ENCODE measurements at regions not wholly inside any gene's neighbourhood (a gene's known extent, or its start where the extent isn't known, plus 50 kb on each side); places are given as distances from the start of the nearest gene placed in this dataset.

DNA sequence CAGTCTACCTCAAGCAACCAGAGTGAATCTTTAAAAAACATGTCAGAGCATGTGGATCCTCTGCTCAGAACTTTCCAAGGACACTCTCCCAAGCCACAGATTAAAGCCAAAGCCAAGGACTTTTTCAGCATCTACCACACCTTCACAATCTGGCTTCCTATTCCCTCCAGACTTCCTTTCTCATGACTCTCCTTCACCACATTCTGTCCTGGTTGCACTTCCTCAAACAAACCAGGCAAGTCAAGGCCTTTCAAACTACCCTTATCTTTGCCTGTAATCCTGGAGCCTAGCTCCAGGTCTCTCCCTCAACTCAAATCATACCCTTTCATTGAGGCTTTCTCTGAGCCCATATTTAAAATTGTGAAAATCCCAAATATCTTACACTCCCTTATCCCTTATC, 191.6 kb upstream of the GALNTL6 start:
- TF ChIP-seq, protein P1, sequence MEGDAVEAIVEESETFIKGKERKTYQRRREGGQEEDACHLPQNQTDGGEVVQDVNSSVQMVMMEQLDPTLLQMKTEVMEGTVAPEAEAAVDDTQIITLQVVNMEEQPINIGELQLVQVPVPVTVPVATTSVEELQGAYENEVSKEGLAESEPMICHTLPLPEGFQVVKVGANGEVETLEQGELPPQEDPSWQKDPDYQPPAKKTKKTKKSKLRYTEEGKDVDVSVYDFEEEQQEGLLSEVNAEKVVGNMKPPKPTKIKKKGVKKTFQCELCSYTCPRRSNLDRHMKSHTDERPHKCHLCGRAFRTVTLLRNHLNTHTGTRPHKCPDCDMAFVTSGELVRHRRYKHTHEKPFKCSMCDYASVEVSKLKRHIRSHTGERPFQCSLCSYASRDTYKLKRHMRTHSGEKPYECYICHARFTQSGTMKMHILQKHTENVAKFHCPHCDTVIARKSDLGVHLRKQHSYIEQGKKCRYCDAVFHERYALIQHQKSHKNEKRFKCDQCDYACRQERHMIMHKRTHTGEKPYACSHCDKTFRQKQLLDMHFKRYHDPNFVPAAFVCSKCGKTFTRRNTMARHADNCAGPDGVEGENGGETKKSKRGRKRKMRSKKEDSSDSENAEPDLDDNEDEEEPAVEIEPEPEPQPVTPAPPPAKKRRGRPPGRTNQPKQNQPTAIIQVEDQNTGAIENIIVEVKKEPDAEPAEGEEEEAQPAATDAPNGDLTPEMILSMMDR (IDR thresholded peaks at IDR 0.05; ENCODE audit: unreplicated experiment), result no peak
- intact Hi-C loops (cut with micrococcal nuclease), result no loop called here
- ChIA-PET CTCF (no interaction called here), POLR2A (no interaction called here)
- no peaks in the 10 kb centered on the region for H3K9me3 Mint-ChIP-seq (ENCODE audit: unreplicated experiment)
- H3K4me1 Mint-ChIP-seq (ENCODE audit: insufficient read depth, unreplicated experiment), result no peaks in the 10 kb centered on the region
- no peaks in the 10 kb centered on the region for H3K36me3 Mint-ChIP-seq (ENCODE audit: insufficient read depth, unreplicated experiment)
- H3K27me3 Mint-ChIP-seq (ENCODE audit: insufficient read depth, unreplicated experiment), result peaks cover 37% of the 10 kb centered on the region
- no peak overlapping the region for H3K4me3 Mint-ChIP-seq (ENCODE audit: unreplicated experiment)
- no TSS peak for BruUV-seq (replicated peaks)
- H3K27ac Mint-ChIP-seq (ENCODE audit: low read depth, unreplicated experiment), result no peak overlapping the region
- no peak for DNase-seq (ENCODE audit: unreplicated experiment)

DNA sequence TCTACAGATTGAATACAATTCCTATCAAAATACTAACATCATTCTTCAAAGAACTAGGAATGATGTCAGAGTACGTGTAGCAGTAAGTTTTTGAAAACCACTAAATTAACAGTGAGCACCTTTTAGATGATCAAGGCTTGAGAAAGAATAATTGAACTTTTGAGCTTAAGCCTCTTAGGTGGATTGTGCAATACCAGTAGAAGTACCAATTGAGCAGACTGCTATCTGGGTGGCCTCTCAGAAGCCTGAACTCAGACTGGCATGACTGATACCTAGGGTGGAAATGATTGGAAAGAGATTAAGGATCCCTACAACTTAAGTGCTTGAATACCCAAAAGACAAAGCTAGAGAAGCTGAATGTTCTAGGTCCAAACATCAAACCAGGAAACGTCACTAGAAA, 200.3 kb upstream of the GALNTL6 start:
- H3K4me3 Mint-ChIP-seq (ENCODE audit: unreplicated experiment), result no peak overlapping the region
- POLR2A ChIA-PET, result no interaction called here
- no peaks in the 10 kb centered on the region for H3K36me3 Mint-ChIP-seq (ENCODE audit: insufficient read depth, unreplicated experiment)
- no peak overlapping the region for H3K27ac Mint-ChIP-seq (ENCODE audit: low read depth, unreplicated experiment)
- no TSS peak for BruUV-seq (replicated peaks)
- H3K9me3 Mint-ChIP-seq (ENCODE audit: unreplicated experiment), result no peaks in the 10 kb centered on the region
- TF ChIP-seq, protein P1 (IDR thresholded peaks at IDR 0.05; ENCODE audit: unreplicated experiment), result no peak
- peaks cover 59% of the 10 kb centered on the region for H3K27me3 Mint-ChIP-seq (ENCODE audit: insufficient read depth, unreplicated experiment)
- intact Hi-C loops (cut with micrococcal nuclease), result no loop called here
- DNase-seq (ENCODE audit: unreplicated experiment), result no peak
- no peaks in the 10 kb centered on the region for H3K4me1 Mint-ChIP-seq (ENCODE audit: insufficient read depth, unreplicated experiment)
- CTCF ChIA-PET, result interaction anchor here (0.6 kb wide), 1 partner anchor 68 kb away, joined by 3 read pairs; no protein-coding TSS in a partner anchor

DNA sequence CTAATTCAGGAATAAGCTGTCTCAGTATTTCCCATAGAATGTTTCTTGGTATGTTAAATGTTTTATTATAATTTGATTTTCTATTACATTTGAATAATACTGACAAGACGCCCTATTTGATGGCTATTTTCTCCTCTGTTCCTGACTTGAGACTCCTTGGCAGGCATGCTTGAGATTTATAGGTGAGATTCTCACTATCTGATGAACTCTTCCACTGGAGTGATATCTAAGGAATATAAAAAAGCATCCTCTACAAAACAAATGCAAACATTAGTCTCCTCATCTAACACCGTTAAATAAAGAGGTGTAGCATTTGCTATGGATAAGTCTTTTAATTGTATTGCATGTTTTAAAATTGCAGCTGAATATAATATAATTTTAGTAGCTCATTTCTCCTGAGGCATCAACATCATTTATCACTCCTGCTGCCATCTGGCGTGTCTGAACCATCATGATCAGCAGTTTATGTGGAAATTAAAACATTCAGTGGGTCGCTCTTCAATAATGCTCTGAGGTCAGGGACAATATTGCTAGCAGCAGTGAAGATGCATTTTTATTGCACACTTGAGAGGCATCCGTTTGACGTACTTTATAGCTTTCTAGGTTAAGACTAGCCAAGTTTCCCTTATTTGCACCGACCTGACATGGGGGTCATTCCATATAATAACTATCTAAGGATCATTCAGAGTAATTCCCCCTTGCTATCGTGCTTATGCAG, 210.4 kb upstream of the GALNTL6 start:
- no peak overlapping the region for H3K27ac Mint-ChIP-seq (ENCODE audit: low read depth, unreplicated experiment)
- H3K27me3 Mint-ChIP-seq (ENCODE audit: insufficient read depth, unreplicated experiment), result peaks cover 45% of the 10 kb centered on the region
- H3K36me3 Mint-ChIP-seq (ENCODE audit: insufficient read depth, unreplicated experiment), result no peaks in the 10 kb centered on the region
- CTCF ChIA-PET, result interaction anchor here (0.6 to 1.6 kb wide), 3 partner anchors 13 to 612 kb away, joined by 4 read pairs; no protein-coding TSS in a partner anchor
- TF ChIP-seq, protein P1 (IDR thresholded peaks at IDR 0.05; ENCODE audit: unreplicated experiment), result no peak
- BruUV-seq (replicated peaks), result no TSS peak
- H3K4me1 Mint-ChIP-seq (ENCODE audit: insufficient read depth, unreplicated experiment), result no peaks in the 10 kb centered on the region
- H3K9me3 Mint-ChIP-seq (ENCODE audit: unreplicated experiment), result no peaks in the 10 kb centered on the region
- intact Hi-C loops (cut with micrococcal nuclease), result no loop called here
- POLR2A ChIA-PET, result no interaction called here
- DNase-seq (ENCODE audit: unreplicated experiment), result no peak
- no peak overlapping the region for H3K4me3 Mint-ChIP-seq (ENCODE audit: unreplicated experiment)

DNA sequence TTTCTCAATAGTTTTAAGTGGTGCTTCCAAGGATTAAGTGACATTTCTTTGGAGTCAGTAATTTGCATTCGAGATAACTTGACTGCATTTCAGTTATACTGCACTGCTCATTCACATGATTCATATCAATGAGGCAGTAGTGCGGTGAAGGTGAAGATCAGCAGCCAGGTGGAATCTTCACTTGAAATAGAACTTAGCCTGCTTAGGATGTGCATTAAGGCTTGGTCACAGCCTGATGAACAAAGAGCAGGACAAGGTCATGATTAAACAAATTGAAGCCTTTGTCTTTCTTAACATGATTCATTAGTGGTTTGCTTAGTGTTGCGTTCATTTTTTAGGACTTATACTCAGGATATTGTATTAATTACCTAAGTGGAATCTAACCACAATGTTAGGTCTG, 212.1 kb upstream of the GALNTL6 start:
- Mint-ChIP-seq H3K9me3 (ENCODE audit: unreplicated experiment) (no peaks in the 10 kb centered on the region), H3K4me3 (ENCODE audit: unreplicated experiment) (no peak overlapping the region), H3K27ac (ENCODE audit: low read depth, unreplicated experiment) (no peak overlapping the region), H3K27me3 (ENCODE audit: insufficient read depth, unreplicated experiment) (peaks cover 45% of the 10 kb centered on the region), H3K36me3 (ENCODE audit: insufficient read depth, unreplicated experiment) (no peaks in the 10 kb centered on the region), H3K4me1 (ENCODE audit: insufficient read depth, unreplicated experiment) (no peaks in the 10 kb centered on the region)
- TF ChIP-seq, protein P1 (IDR thresholded peaks at IDR 0.05; ENCODE audit: unreplicated experiment), result no peak
- ChIA-PET POLR2A (no interaction called here), CTCF (no interaction called here)
- no peak for DNase-seq (ENCODE audit: unreplicated experiment)
- intact Hi-C loops (cut with micrococcal nuclease), result no loop called here
- BruUV-seq (replicated peaks), result no TSS peak
